Stimulated activated CD4-positive, alpha-beta T cell treated with anti-CD3 and anti-CD28 coated beads, TNF-alpha, amount 100 ng/mL, for 24 hours (primary cell): ENCODE measurements at regions not wholly inside any gene's neighbourhood (a gene's known extent, or its start where the extent isn't known, plus 50 kb on each side); places are given as distances from the start of the nearest gene placed in this dataset.
"Not testable (repeated sequence)": the region's sequence is repeated elsewhere in the genome, so short reads cannot be mapped to it uniquely, and the experiment has no call there.

ENCODE experiments used
- DNase-seq, 3 experiments: peaks; one replicate each; pipeline ENCODE4 v3.0.0-alpha.2; 2020; ENCODE audit warnings: low read depth in 3 of 3

- not testable (repeated sequence) for DNase-seq
Measured at GRCh38 chr11:94235772-94236171, 68.6 kb upstream of the IZUMO1R start.

GRCh38 chr11:94236416-94236815 is 68.0 kb upstream of the IZUMO1R start:
- DNase-seq = peak in 1 of 3 experiments; percentile 11

DNA sequence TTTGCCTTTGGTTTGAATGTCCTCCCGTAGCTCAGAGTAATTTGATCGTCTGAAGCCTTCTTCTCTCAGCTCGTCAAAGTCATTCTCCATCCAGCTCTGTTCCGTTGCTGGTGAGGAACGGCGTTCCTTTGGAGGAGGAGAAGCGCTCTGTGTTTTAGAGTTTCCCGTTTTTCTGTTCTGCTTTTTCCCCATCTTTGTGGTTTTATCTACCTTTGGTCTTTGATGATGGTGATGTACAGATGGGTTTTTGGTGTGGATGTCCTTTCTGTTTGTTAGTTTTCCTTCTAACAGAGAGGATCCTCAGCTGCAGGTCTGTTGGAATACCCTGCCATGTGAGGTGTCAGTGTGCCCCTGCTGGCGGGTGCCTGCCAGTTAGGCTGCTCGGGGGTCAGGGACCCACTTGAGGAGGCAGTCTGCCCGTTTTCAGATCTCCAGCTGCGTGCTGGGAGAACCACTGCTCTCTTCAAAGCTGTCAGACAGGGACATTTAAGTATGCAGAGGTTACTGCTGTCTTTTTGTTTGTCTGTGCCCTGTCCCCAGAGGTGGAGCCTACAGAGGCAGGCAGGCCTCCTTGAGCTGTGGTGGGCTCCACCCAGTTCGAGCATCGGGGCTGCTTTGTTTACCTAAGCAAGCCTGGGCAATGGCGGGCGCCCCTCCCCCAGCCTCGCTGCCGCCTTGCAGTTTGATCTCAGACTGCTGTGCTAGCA is 66.8 kb upstream of the IZUMO1R start:
- DNase-seq = peak in 2 of 3 experiments; percentile 3 to 18

DNA sequence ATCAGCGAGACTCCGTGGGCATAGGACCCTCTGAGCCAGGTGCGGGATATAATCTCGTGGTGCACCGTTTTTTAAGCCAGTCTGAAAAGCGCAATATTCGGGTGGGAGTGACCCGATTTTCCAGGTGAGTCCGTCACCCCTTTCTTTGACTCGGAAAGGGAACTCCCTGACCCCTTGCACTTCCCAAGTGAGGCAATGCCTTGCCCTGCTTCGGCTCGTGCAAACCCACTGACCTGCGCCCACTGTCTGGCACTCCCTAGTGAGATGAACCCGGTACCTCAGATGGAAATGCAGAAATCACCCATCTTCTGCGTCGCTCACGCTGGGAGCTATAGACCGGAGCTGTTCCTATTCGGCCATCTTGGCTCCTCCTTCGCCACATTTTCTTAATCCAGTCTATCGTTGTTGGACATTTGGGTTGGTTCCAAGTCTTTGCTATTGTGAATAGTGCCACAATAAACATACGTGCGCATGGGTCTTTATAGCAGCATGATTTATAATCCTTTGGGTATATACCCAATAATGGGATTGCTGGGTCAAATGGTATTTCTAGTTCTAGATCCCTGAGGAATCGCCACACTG is 66.1 kb upstream of the IZUMO1R start:
- peak in 2 of 3 experiments; percentile 6 to 14 for DNase-seq

- DNase-seq = not testable (repeated sequence)
Measured at GRCh38 chr11:94238774-94239173, 65.6 kb upstream of the IZUMO1R start.

DNA sequence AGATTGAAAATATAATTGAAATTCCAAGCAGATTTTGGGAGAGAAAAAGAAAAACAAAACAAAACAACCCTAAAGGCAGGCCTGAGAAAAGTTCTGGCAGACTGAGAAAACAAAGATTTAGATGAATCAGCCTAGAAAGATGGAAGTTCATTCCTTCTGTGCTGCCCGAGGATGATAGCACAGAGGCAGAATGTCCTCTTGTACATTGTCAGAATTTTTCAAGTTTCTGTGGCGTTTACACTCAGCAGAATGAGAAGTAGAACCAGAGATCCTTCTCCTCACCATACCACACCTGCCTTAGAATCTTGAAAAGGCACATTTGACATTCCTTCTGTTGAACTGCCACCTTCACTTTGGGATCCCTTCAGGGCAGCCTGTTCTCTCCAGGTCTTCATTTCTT is 62.5 kb upstream of the IZUMO1R start:
- DNase-seq = no peak

GRCh38 chr11:94243571-94244515 is 60.5 kb upstream of the IZUMO1R start:
- no peak for DNase-seq

DNA sequence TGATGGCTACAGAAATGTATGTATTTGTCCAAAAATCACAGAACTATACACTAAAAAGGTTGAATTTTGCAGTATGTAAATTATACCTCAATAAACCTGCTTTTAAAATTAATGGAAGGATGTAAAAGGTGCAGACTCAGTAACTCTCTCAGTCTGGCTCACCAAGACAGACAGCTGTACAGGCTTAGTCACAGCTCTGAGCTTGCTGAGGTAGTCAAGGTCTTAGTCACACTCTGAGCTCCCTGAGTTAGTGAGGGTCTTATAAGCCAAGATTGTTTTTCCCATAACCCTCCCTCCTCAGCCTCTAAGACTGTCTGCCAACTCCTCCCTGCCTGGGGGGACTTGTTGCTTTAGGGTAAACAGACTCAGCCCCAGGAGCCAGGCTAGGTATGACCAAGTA is 59.3 kb upstream of the IZUMO1R start:
- no peak for DNase-seq

DNA sequence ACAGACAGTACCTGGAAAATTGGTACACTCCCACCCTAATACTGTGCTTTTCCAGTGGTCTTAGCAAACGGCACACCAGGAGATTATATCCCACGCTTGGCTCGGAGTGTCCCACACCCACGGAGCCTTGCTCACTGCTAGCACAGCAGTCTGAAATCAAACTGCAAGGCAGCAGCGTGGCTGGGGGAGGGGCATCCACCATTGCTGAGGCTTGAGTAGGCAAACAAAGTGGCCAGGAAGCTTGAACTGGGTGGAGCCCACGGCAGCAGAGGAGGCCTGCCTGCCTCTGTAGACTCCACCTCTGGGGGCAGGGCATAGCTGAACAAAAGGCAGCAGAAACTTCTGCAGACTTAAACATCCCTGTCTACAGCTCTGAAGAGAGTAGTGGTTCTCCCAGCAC is 56.1 kb upstream of the IZUMO1R start:
- DNase-seq = not testable (repeated sequence)

DNA sequence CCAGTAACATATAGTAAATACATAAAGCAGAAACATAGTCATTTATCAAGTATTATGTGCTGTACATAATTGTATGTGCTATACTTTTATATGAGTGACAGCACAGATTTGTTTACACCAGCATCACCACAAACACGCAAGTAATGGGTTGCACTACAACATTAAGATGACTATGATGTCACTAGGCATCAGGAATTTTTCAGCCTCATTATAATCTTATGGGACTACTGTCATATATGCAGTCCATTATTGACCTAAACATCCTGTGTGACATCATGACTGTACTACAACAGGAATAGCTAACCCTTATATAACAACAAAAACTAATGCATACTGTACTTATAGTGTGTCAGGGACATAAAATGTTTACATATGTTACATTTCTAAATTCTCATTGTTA is 50.2 kb upstream of the IZUMO1R start:
- no peak for DNase-seq
